GM21825 (cell line): ENCODE measurements at regions not wholly inside any gene's neighbourhood (a gene's known extent, or its start where the extent isn't known, plus 50 kb on each side); places are given as distances from the start of the nearest gene placed in this dataset.
"Not testable (repeated sequence)": the region's sequence is repeated elsewhere in the genome, so short reads cannot be mapped to it uniquely, and the experiment has no call there.

Source experiments
- ATAC-seq: cut with Tn5 transposase; IDR thresholded peaks from one replicate; pipeline ENCODE4 v1.9.1; 2021; ENCODE audit warnings: mild to moderate bottlenecking, moderate library complexity; ENCODE audit not compliant: unreplicated experiment

GRCh38 chr4:107332656-107333055 is 296.5 kb upstream of the DKK2 start:
- ATAC-seq, result not testable (repeated sequence)

GRCh38 chr4:107330916-107331315 is 294.8 kb upstream of the DKK2 start:
- no peak for ATAC-seq

GRCh38 chr4:107319386-107319785 is 283.3 kb upstream of the DKK2 start:
- ATAC-seq, result no peak

GRCh38 chr4:107318078-107318477 is 282.0 kb upstream of the DKK2 start:
- ATAC-seq, result no peak

GRCh38 chr4:107317611-107318010 is 281.5 kb upstream of the DKK2 start:
- ATAC-seq, result no peak

- no peak for ATAC-seq
These were observed 279.5 kb upstream of the DKK2 start for GRCh38 chr4:107315584-107315983.

- no peak for ATAC-seq
These were observed 278.0 kb upstream of the DKK2 start for GRCh38 chr4:107314156-107314555.

- ATAC-seq, result no peak
These were observed 276.3 kb upstream of the DKK2 start for GRCh38 chr4:107312366-107312765.

- no peak for ATAC-seq
These were observed 268.7 kb upstream of the DKK2 start for GRCh38 chr4:107304699-107305286.

- no peak for ATAC-seq
These were observed 263.5 kb upstream of the DKK2 start for GRCh38 chr4:107299646-107300045.

GRCh38 chr4:107292979-107293378 is 256.9 kb upstream of the DKK2 start:
- no peak for ATAC-seq

GRCh38 chr4:107283587-107284559 is 247.8 kb upstream of the DKK2 start:
- ATAC-seq, result no peak

GRCh38 chr4:107279733-107280132 is 243.6 kb upstream of the DKK2 start:
- ATAC-seq, result no peak

- ATAC-seq, result no peak
These were observed 242.8 kb upstream of the DKK2 start for GRCh38 chr4:107278791-107279483.

GRCh38 chr4:107276052-107276451 is 239.9 kb upstream of the DKK2 start:
- no peak for ATAC-seq

GRCh38 chr4:107275225-107275624 is 239.1 kb upstream of the DKK2 start:
- no peak for ATAC-seq

- ATAC-seq, result no peak
These were observed 234.5 kb upstream of the DKK2 start for GRCh38 chr4:107270614-107271013.

GRCh38 chr4:107269175-107269574 is 233.1 kb upstream of the DKK2 start:
- ATAC-seq, result no peak

- ATAC-seq, result no peak
These were observed 229.7 kb upstream of the DKK2 start for GRCh38 chr4:107265859-107266258.

GRCh38 chr4:107261241-107261874 is 225.2 kb upstream of the DKK2 start:
- no peak for ATAC-seq

- no peak for ATAC-seq
These were observed 222.2 kb upstream of the DKK2 start for GRCh38 chr4:107258359-107258758.
